K562 (cell line): ENCODE measurements at regions not wholly inside any gene's neighbourhood (a gene's known extent, or its start where the extent isn't known, plus 50 kb on each side); places are given as distances from the start of the nearest gene placed in this dataset.

Experiments used
- ATAC-seq: fragments of 200-7000 bp; cut with Tn5 transposase; 3 replicates; pipeline ENCODE4 v1.9.1; 2020; ENCODE audit warnings: moderate library complexity
- BruUV-seq: library from RNA; stranded (reverse); fragments of 400-500 nt; replicated peaks from 2 replicates; lab custom pipeline; 2021; lab: Mats Ljungman, UMichigan
- CTCF ChIA-PET: fragments of 300-600 bp; formaldehyde crosslinking; extraction: SDS; loops from one replicate; lab custom pipeline; 2021; ENCODE audit warnings: low intra/inter-chr PET ratio; lab: Yijun Ruan, JAX
- POLR2A ChIA-PET: fragments of 300-600, 350-650 bp; sonication (Branson Sonifier 250); formaldehyde crosslinking; extraction: SDS; loops from one replicate; lab custom pipeline; 2021; ENCODE audit warnings: antibody characterized with exemption, inconsistent platforms; lab: Yijun Ruan, JAX
- DNase-seq, 4 experiments: peaks; one replicate each; pipeline versions ENCODE4 v3.0.0 to v3.0.0-alpha.2; 2011 to 2018; ENCODE audit warnings: low spot score in 3 of 4, mixed read lengths in 3 of 4; ENCODE audit errors: extremely low read depth in 1 of 4
- FAIRE-seq: peaks from 2 replicates; lab custom pipeline; 2011; peaks lifted over from hg19 to GRCh38; lab: Jason Lieb, UNC
- H2AFZ ChIP-seq: 2 replicates; pipeline ENCODE4 v1.6.0; 2011; ENCODE audit warnings: low read depth, low read length, control low read depth, inconsistent platforms
- H3K27ac ChIP-seq: fragments of 200-600 bp; 3 replicates; pipeline ENCODE4 v1.8.0; 2011; ENCODE audit warnings: low read depth, mild to moderate bottlenecking, control low read depth, inconsistent platforms, low read length, moderate library complexity, mixed read lengths; ENCODE audit errors: extremely low read depth
- H3K27me3 ChIP-seq, 2 experiments: fragments of 300-600 bp in 1 of 2; 2 replicates in 1 of 2; 3 replicates in 1 of 2; pipeline versions ENCODE4 v1.6.0 to v1.8.0; 2011; ENCODE audit warnings: inconsistent platforms in 2 of 2, low read length in 2 of 2, mild to moderate bottlenecking in 1 of 2, mixed read lengths in 1 of 2, moderate library complexity in 1 of 2; ENCODE audit not compliant: control insufficient read depth in 2 of 2, insufficient read depth in 2 of 2
- H3K36me3 ChIP-seq: fragments of 300-600 bp; 3 replicates; pipeline ENCODE4 v1.8.0; 2011; ENCODE audit warnings: mild to moderate bottlenecking, low read length, inconsistent platforms; ENCODE audit not compliant: control insufficient read depth, insufficient read depth
- H3K4me1 ChIP-seq, 2 experiments: fragments of 200-600 bp in 1 of 2; replicated peaks in 1 of 2; 2 replicates in 1 of 2; 3 replicates in 1 of 2; pipeline versions ENCODE4 v1.5.1 to v1.8.0; 2011; ENCODE audit warnings: inconsistent platforms in 2 of 2, low read length in 2 of 2, mild to moderate bottlenecking in 1 of 2, mixed read lengths in 1 of 2, moderate library complexity in 1 of 2; ENCODE audit not compliant: control insufficient read depth in 2 of 2, insufficient read depth in 2 of 2
- H3K4me2 ChIP-seq: 2 replicates; pipeline ENCODE4 v1.6.1; 2011; ENCODE audit warnings: low read length, control low read depth, inconsistent platforms, mixed read lengths; ENCODE audit not compliant: insufficient read depth
- H3K4me3 ChIP-seq: fragments of 200-600 bp; sonication (generic), shearing (Covaris generic); 2 replicates; pipeline ENCODE4 v1.5.1; 2016; ENCODE audit warnings: control low read depth, inconsistent platforms
- H3K79me2 ChIP-seq: fragments of 200-600 bp; 3 replicates; pipeline ENCODE4 v1.8.0; 2011; ENCODE audit warnings: low read length, inconsistent platforms; ENCODE audit not compliant: control insufficient read depth, insufficient read depth
- H3K9ac ChIP-seq, 2 experiments: 2 replicates each; pipeline versions ENCODE4 v1.6.0 to v1.6.1; 2011; ENCODE audit warnings: low read depth in 2 of 2, low read length in 2 of 2, control low read depth in 1 of 2, inconsistent platforms in 1 of 2, mild to moderate bottlenecking in 1 of 2, mixed read lengths in 1 of 2; ENCODE audit not compliant: insufficient read depth in 1 of 2
- H3K9me1 ChIP-seq: one replicate; pipeline ENCODE4 v1.6.0; 2011; ENCODE audit warnings: inconsistent platforms, mild to moderate bottlenecking, low read length, moderate library complexity; ENCODE audit not compliant: control insufficient read depth, insufficient read depth
- H3K9me3 ChIP-seq: replicated peaks from 2 replicates; pipeline ENCODE4 v1.5.1; 2011; ENCODE audit warnings: low read depth, low read length, inconsistent platforms; ENCODE audit not compliant: control insufficient read depth, insufficient read depth
- H4K20me1 ChIP-seq: replicated peaks from 2 replicates; pipeline ENCODE4 v1.6.1; 2011; ENCODE audit warnings: low read length, inconsistent platforms, mixed read lengths; ENCODE audit not compliant: control insufficient read depth, insufficient read depth
- BCL6 ChIP-seq: fragments of 250-450 bp; sonication (Bioruptor Pico); IDR thresholded peaks from 2 replicates; pipeline ENCODE4 v1.4.0; 2020
- CBX3 ChIP-seq, 2 experiments: IDR thresholded peaks; 1 replicate in 1 of 2; 2 replicates in 1 of 2; pipeline ENCODE4 v1.6.1; 2012; ENCODE audit warnings: inconsistent platforms in 2 of 2, low read length in 2 of 2, borderline replicate concordance in 1 of 2, control low read depth in 1 of 2
- POU5F1 ChIP-seq: fragments of 150-350 bp; IDR thresholded peaks from 2 replicates; pipeline ENCODE4 v1.6.1; 2014; ENCODE audit warnings: borderline replicate concordance, low read length, low read depth, mild to moderate bottlenecking; ENCODE audit not compliant: partially characterized antibody
- SIN3B ChIP-seq: fragments of 450-650 bp; IDR thresholded peaks from 2 replicates; pipeline ENCODE4 v1.6.1; 2017; ENCODE audit warnings: low read depth, mild to moderate bottlenecking, moderate library complexity
- SMAD1 ChIP-seq: fragments of 150-350 bp; IDR thresholded peaks from 2 replicates; pipeline ENCODE4 v1.6.1; 2014; ENCODE audit warnings: low read length, low read depth; ENCODE audit not compliant: partially characterized antibody
- SMARCA5 ChIP-seq: fragments of 450-650 bp; IDR thresholded peaks from 2 replicates; pipeline ENCODE4 v1.6.1; 2016
- SMARCB1 ChIP-seq: IDR thresholded peaks from 2 replicates; pipeline ENCODE4 v1.6.1; 2011; ENCODE audit warnings: improper control_type of control experiment, low read depth; ENCODE audit not compliant: insufficient read length
- TRIM28 ChIP-seq: fragments of 450-650 bp; IDR thresholded peaks from 2 replicates; pipeline ENCODE4 v1.6.1; 2017
- ZC3H11A ChIP-seq: IDR thresholded peaks from 2 replicates; pipeline ENCODE4 v1.6.1; 2012; ENCODE audit warnings: low read depth, low read length, improper control_type of control experiment
- ZC3H4 ChIP-seq: sonication (generic); formaldehyde crosslinking; IDR thresholded peaks from 2 replicates; pipeline ENCODE4 v1.9.0; 2021; ENCODE audit warnings: missing genetic modification reagents, borderline replicate concordance
- ZNF143 ChIP-seq: sonication (generic); formaldehyde crosslinking; IDR thresholded peaks from 2 replicates; pipeline ENCODE4 v1.9.0; 2022; ENCODE audit warnings: mild to moderate bottlenecking, missing genetic modification reagents
- WGBS: fragments of 100-300 bp; shearing (Covaris generic); methylation state at CpG from one replicate; pipeline ENCODE4 v1.1.6; 2016; ENCODE audit warnings: low coverage, mixed read lengths; ENCODE audit not compliant: insufficient coverage; ENCODE audit errors: missing lambda C conversion rate; 5-methylcytosine and 5-hydroxymethylcytosine counted together
- in situ Hi-C: fragments of 300-500 bp; cut with MboI; formaldehyde crosslinking; loops from 4 replicates; pipeline ENCODE4 v1.15.0; 2018; ENCODE audit warnings: inconsistent platforms, mixed read lengths
- intact Hi-C: fragments of 100-400 bp; cut with micrococcal nuclease; formaldehyde crosslinking; loops from 2 replicates; pipeline ENCODE4 v1.14.2; 2022
- TF ChIP-seq, protein P1 (sequence below): fragments of 200-400 bp; formaldehyde crosslinking; IDR thresholded peaks from 2 replicates; pipeline ENCODE4 v1.6.1; 2017; ENCODE audit warnings: mild to moderate bottlenecking, low read depth, low read length, moderate library complexity
- TF ChIP-seq, protein P2 (sequence below): fragments of 250-450 bp; sonication (Bioruptor Pico); IDR thresholded peaks from 2 replicates; pipeline ENCODE4 v1.8.0; 2021; ENCODE audit warnings: borderline replicate concordance, mild to moderate bottlenecking, moderate library complexity; ENCODE audit not compliant: poor library complexity, severe bottlenecking

DNA sequence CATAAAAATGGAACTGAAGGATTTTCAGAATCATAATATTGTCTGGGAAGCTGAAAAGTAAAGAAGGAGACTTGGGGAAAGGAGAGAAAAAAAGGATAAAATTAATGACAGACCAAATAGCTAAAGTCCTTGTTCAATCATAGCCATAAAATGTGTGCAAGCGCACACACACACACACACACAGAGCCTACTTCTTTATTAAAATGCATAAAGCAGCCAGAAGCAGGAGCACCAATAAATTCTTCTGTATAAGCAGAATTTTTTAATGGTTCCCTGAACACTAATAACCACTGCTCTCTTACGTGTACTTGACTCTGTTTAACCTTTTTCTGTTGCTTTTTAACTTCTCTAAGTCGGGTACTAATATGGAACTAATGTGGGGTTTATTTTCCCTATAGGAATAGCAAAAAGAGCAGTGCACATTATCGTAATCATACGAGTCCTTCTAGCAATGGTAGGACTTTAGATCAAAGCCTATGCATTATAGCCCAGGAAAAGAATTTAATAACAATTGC is 131.0 kb upstream of the PSMD7 start (continued):
- TF ChIP-seq SMARCB1: no peak
- no peak for TF ChIP-seq ZC3H4
- TF ChIP-seq BCL6 (CRISPR knock-in tag): no peak
- TF ChIP-seq, protein P1, sequence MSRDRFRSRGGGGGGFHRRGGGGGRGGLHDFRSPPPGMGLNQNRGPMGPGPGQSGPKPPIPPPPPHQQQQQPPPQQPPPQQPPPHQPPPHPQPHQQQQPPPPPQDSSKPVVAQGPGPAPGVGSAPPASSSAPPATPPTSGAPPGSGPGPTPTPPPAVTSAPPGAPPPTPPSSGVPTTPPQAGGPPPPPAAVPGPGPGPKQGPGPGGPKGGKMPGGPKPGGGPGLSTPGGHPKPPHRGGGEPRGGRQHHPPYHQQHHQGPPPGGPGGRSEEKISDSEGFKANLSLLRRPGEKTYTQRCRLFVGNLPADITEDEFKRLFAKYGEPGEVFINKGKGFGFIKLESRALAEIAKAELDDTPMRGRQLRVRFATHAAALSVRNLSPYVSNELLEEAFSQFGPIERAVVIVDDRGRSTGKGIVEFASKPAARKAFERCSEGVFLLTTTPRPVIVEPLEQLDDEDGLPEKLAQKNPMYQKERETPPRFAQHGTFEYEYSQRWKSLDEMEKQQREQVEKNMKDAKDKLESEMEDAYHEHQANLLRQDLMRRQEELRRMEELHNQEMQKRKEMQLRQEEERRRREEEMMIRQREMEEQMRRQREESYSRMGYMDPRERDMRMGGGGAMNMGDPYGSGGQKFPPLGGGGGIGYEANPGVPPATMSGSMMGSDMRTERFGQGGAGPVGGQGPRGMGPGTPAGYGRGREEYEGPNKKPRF: no peak
- TF ChIP-seq SMARCA5: no peak
- TF ChIP-seq SMAD1: no peak
- no peak for TF ChIP-seq ZNF143 (CRISPR knock-in tag)
- TF ChIP-seq ZC3H11A: no peak
- TF ChIP-seq POU5F1: no peak
- no peak for TF ChIP-seq SIN3B

DNA sequence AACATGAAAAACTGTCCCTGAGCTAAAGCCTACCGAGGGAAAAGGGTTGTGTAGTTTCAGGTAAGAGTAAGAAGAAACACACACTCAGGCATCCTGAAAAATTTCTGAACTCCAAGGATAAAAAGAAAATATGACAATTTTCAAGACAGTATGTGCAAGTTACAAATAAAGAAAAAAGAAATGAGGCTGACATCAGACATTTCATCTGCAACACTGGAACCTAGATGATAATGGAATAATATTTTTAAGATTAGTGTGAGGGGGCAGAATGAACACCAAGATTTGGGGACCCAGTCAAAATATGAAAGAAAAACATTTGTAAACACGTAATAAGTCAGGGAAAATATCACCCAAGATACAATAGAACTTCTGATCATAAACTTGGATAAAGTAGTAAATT is 135.9 kb upstream of the PSMD7 start:
- in situ Hi-C loops (no loop called here), intact Hi-C loops (no loop called here)
- WGBS: 5% methylated on average over 2 of the region's 2 CpGs
- Histone ChIP-seq H3K36me3 (no peaks in the 10 kb centered on the region), H3K79me2 (no peaks in the 10 kb centered on the region), H3K9ac (no peak overlapping the region), H2AFZ (no peak overlapping the region), H3K9me1 (no peaks in the 10 kb centered on the region), H4K20me1 (no peaks in the 10 kb centered on the region), H3K4me1 (no peaks in the 10 kb centered on the region), H3K9me3 (no peaks in the 10 kb centered on the region), H3K27me3 (no peaks in the 10 kb centered on the region), H3K4me3 (no peak overlapping the region), H3K4me2 (no peak overlapping the region), H3K27ac (no peak overlapping the region)
- DNase-seq: no peak
- ChIA-PET CTCF (no interaction called here), POLR2A (no interaction called here)
- no peak for ATAC-seq
- TF ChIP-seq TRIM28 (0 out of 2 replicates have a peak, but pooled peaks have one; percentile 44), CBX3 (IDR thresholded peaks at IDR 0.05; ENCODE audit: borderline replicate concordance in 1 of 2, low read length in 2 of 2) (peak in 1 of 2 experiments; percentile 64; a peak in 1 of 3 replicates)
- TF ChIP-seq, protein P2, sequence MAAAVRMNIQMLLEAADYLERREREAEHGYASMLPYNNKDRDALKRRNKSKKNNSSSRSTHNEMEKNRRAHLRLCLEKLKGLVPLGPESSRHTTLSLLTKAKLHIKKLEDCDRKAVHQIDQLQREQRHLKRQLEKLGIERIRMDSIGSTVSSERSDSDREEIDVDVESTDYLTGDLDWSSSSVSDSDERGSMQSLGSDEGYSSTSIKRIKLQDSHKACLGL (CRISPR knock-in tag): no peak
- no TSS peak for BruUV-seq
- no peak for FAIRE-seq
